OCI-LY3 (cell line): ENCODE measurements at regions not wholly inside any gene's neighbourhood (a gene's known extent, or its start where the extent isn't known, plus 50 kb on each side); places are given as distances from the start of the nearest gene placed in this dataset.

Experiments used
- EZH2phosphoT487 ChIP-seq: fragments of 200-600 bp; shearing (Covaris generic); IDR thresholded peaks from 2 replicates; pipeline ENCODE4 v1.6.1; 2018; ENCODE audit warnings: antibody characterized with exemption, mixed run types, low read depth
- TF ChIP-seq, protein P1 (sequence below): fragments of 200-600, 300-600 bp; sonication (generic); IDR thresholded peaks from 2 replicates; pipeline ENCODE4 v1.5.1; 2014; ENCODE audit warnings: antibody characterized with exemption, low read length, low read depth

- TF ChIP-seq, protein P1, sequence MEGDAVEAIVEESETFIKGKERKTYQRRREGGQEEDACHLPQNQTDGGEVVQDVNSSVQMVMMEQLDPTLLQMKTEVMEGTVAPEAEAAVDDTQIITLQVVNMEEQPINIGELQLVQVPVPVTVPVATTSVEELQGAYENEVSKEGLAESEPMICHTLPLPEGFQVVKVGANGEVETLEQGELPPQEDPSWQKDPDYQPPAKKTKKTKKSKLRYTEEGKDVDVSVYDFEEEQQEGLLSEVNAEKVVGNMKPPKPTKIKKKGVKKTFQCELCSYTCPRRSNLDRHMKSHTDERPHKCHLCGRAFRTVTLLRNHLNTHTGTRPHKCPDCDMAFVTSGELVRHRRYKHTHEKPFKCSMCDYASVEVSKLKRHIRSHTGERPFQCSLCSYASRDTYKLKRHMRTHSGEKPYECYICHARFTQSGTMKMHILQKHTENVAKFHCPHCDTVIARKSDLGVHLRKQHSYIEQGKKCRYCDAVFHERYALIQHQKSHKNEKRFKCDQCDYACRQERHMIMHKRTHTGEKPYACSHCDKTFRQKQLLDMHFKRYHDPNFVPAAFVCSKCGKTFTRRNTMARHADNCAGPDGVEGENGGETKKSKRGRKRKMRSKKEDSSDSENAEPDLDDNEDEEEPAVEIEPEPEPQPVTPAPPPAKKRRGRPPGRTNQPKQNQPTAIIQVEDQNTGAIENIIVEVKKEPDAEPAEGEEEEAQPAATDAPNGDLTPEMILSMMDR: no peak
- no peak for TF ChIP-seq EZH2phosphoT487
Measured at GRCh38 chr4:187668526-187669082, 327.0 kb upstream of the ZFP42 start.
